SKM-1 treated with dmso at 0.1 percent for 144 hours (cell line): ENCODE measurements at regions not wholly inside any gene's neighbourhood (a gene's known extent, or its start where the extent isn't known, plus 50 kb on each side); places are given as distances from the start of the nearest gene placed in this dataset.
A peak's percentile ranks its signal among the peaks of the same experiment; 100 is the strongest.

ENCODE experiments used
- DNase-seq: peaks from one replicate; lab custom pipeline; 2025; ENCODE audit not compliant: unreplicated experiment; lab: John Stamatoyannopoulos, UW

DNA sequence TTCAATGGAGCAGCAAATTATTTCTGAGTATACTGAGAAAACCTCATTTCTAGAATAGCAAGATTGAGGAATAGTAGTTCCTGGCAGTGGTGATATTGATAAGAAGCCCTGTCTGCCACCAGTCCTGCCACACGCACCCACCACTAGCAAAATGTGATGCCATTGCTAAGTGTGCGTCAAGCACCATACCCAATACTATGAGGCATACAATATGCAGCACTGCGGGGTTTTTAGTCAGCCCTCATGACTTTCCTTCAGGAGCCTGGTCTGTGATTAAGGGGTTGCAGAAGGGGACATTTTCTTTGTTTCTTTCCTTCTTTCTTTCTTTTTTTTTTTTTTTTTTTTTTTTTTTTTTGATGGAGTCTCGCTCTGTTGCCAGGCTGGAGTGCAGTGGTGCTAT lies 128.7 kb upstream of the USP38 start:
- no peak for DNase-seq

DNA sequence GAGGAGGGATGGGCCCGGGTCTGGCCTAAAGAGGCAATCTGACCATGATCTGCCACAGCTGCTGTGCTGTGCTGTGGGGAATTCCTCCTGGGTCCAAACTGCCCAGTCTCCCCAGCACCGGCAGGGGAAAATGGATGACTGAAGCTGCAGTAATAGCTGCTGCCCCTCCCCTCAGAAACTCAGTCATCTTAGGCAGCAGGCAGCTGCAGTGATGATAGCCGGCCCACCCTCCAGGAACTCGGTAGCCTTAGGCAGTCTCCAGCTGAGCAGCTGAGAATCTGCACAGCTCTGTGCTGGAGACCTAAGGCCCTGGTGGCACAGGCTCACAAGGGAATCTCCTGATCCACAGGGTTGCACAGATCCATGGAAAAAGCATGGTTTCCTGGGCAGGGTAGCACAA lies 113.4 kb upstream of the USP38 start:
- DNase-seq = no peak

GRCh38 chr4:143076723-143077122 lies 108.0 kb upstream of the USP38 start:
- no peak for DNase-seq

DNA sequence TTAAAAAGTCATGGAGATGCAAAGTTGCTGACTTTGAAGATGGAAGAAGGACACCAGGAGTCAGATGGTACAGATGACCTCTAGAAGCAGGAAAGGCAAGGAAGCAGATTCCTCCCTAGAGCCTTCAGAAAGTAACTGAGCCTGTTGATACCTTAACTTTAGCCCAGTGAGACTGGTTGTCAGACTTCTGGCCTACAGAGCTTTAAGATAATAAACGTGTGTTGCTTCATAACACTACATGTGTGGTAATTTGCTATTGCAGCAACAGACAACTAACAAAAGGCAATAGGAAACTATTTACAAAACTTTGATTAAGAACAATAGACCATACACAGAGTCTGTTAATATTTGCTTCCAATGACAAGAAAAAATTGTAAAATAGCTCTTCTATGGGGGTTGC lies 102.0 kb upstream of the USP38 start:
- DNase-seq = no peak

DNA sequence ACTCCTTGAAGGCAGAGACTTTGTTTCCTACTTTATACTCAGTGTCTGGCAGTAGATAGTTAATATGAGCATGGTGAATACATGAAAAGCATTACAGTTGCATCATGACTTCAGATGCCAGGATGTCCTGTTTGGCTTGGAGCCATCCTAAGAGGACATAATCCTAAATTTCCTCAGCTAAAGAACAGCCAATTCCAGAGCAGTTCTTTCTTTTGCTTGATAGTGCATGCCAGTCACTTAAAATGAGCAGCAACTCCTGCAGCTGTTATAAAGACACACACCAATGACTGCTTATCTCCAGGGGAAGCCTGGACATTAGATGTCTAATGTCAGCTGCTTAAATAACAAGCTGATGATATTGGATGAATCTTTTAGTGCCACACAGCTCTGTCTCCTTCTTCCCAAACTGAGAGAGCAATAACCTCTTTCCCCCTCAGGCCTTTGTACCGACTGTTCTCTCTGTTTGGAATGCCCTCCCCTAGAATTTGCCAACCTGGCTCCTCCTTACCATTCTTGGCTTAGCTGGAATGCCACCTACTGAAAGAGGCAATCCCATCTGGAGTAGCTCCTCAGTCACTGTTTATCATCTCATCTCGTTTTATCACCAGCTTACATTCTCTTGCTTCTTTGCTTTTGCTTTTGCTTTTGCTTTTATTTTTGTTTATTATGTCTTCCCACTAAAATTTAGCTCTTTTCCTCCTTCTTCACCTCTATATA lies 100.8 kb upstream of the USP38 start:
- DNase-seq = no peak

DNA sequence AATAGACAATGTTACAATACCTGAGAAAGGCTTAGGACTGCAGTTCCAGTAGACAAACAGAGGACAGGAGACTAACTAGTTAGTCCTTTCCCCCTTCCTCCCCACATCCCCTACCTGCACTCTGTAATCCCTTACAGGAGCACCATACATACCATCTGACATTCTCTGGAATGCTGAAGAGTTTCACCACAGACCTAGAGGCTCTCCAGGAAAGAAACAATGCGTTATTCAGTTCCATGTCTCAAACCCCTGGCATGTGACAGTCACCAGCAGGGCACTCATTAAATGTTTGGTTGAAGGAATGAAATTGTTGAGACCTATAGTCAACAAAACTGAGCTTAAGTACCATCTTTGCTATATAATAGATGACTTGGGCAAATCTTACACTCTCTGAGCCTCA lies 100.2 kb upstream of the USP38 start:
- DNase-seq = no peak

DNA sequence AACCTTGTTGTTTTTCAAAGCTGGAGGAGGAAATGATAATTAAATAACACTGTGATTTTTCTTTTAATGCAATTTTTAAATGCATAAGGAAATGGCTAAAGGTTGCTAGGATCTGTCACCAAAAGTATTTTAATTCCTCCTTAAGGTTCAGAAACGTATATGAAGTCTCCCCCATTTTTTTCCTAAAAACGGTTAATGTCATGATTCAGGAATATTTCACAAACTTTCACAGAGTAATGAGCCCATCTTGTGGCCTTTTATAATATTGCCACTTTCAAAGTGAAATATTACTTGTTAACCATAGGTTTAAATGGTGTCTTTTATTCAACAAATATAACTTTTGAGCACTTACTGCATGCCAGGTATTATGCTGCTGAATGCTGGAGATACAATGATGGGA lies 99.5 kb upstream of the USP38 start:
- DNase-seq = no peak

GRCh38 chr4:143085659-143086058 lies 99.1 kb upstream of the USP38 start:
- DNase-seq = no peak

DNA sequence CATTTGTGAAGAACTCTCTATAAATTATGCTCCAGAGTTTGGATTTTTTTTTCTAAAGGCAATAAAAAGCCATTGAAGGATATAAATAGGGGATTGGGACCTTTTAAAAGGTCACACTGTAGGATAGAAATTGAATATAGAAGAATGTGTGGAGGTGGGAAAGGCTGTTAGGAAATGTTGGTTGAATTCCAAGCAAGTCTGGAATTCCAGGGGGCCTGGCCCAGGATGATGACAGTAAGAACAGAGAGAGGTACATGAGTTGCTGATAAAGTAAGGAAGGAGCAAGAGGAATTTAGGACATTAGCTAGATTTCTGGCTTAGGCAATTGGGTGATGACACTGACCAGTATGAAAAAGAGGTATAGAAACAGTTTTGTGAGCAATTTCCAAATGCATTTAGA lies 95.4 kb upstream of the USP38 start:
- no peak for DNase-seq

GRCh38 chr4:143089847-143090246 lies 94.9 kb upstream of the USP38 start:
- no peak for DNase-seq

- DNase-seq = no peak
Observed at GRCh38 chr4:143091862-143092261, 92.9 kb upstream of the USP38 start.

- DNase-seq = no peak
Observed at GRCh38 chr4:143095447-143095846, 89.3 kb upstream of the USP38 start.

DNA sequence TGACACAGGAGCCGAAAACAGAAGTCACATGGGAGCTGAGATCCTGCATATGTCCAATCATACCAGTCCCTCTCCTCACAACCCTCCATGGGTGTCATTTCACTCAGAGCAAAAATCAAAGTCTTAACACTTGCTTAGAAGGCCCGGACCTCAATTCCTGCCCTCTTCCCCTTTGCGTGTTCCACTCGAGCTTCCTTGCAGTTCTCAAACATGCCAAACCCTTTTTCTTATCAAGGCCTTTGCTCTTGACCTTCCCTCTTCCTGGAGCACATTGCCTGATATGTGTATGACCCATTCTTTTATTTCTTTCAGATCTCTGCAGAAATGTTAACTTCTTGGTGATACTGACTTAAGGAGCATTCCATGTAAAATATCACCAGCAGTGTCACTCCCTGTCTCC lies 87.0 kb upstream of the USP38 start:
- no peak for DNase-seq

- no peak for DNase-seq
Observed at GRCh38 chr4:143099693-143100092, 85.0 kb upstream of the USP38 start.

GRCh38 chr4:143109376-143109775 lies 75.3 kb upstream of the USP38 start:
- DNase-seq = no peak

GRCh38 chr4:143118663-143119062 lies 66.1 kb upstream of the USP38 start:
- no peak for DNase-seq

- DNase-seq = no peak
Observed at GRCh38 chr4:143127621-143128020, 57.1 kb upstream of the USP38 start.

DNA sequence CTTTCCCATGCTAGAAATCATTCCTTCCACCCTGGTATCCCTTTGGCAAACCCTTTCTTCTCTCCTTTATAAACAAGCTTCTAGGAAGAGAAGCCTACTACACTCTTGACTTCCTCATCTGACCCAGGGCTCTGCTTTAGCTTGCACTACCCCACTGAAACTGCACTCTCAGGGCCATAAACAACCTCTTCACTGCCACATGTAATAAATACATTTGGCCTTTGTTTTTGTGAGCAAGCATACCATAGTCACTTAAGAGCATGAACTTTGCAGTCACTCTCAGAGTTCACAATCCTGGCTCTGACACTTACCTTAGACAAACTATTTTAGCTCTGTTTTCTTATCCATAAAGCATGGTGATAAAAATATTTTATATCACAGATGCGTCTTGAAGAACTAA lies 50.7 kb upstream of the USP38 start:
- peak; percentile 1 for DNase-seq
